Tibial artery (tissue), 4 donors: ENCODE measurements at regions not wholly inside any gene's neighbourhood (a gene's known extent, or its start where the extent isn't known, plus 50 kb on each side); places are given as distances from the start of the nearest gene placed in this dataset.
"Not testable (repeated sequence)": the region's sequence is repeated elsewhere in the genome, so short reads cannot be mapped to it uniquely, and the experiment has no call there.

Experiments used
- DNase-seq, 2 donors: peaks; one replicate each; pipeline ENCODE4 v3.0.0-alpha.2; 2019
- H3K27ac ChIP-seq, 2 donors: fragments of 200-600 bp; sonication (generic) in 1 of 2; 1 replicate in 1 of 2; 2 replicates in 1 of 2; pipeline ENCODE4 v1.5.1; 2018 to 2019; ENCODE audit warnings: mild to moderate bottlenecking in 1 of 2
- H3K27me3 ChIP-seq, 2 donors: fragments of 200-600 bp; sonication (generic) in 1 of 2; one replicate each; pipeline versions ENCODE4 v1.5.1 to v1.6.0; 2016 to 2019
- H3K36me3 ChIP-seq, 3 donors: fragments of 200-600 bp; sonication (generic) in 2 of 3; one replicate each; pipeline ENCODE4 v1.5.1; 2016 to 2019; ENCODE audit warnings: mild to moderate bottlenecking in 2 of 3
- H3K4me1 ChIP-seq, 4 donors: fragments of 200-600 bp; sonication (generic) in 2 of 4; 1 replicate in 3 of 4; 2 replicates in 1 of 4; pipeline ENCODE4 v1.5.1; 2016 to 2019
- H3K4me3 ChIP-seq, 2 donors: fragments of 200-600 bp; sonication (generic) in 1 of 2; 1 replicate in 1 of 2; 2 replicates in 1 of 2; pipeline ENCODE4 v1.5.1; 2018 to 2019; ENCODE audit warnings: mild to moderate bottlenecking in 2 of 2
- H3K9me3 ChIP-seq, 3 donors: fragments of 200-600 bp; sonication (generic) in 1 of 3; one replicate each; pipeline ENCODE4 v1.5.1; 2016 to 2019
- intact Hi-C: fragments of 100-400 bp; cut with DNase I; formaldehyde crosslinking; loops from one replicate; pipeline ENCODE4 v1.15.0; 2023; ENCODE audit warnings: low total_unique reads
- TF ChIP-seq, protein P1 (sequence below), 2 experiments: fragments of 200-600 bp in 1 of 2; fragments of 450-650 bp in 1 of 2; IDR thresholded peaks; one replicate each; pipeline ENCODE4 v1.5.1; 2017 to 2019; ENCODE audit warnings: antibody characterized with exemption in 2 of 2, mild to moderate bottlenecking in 1 of 2, moderate library complexity in 1 of 2

DNA sequence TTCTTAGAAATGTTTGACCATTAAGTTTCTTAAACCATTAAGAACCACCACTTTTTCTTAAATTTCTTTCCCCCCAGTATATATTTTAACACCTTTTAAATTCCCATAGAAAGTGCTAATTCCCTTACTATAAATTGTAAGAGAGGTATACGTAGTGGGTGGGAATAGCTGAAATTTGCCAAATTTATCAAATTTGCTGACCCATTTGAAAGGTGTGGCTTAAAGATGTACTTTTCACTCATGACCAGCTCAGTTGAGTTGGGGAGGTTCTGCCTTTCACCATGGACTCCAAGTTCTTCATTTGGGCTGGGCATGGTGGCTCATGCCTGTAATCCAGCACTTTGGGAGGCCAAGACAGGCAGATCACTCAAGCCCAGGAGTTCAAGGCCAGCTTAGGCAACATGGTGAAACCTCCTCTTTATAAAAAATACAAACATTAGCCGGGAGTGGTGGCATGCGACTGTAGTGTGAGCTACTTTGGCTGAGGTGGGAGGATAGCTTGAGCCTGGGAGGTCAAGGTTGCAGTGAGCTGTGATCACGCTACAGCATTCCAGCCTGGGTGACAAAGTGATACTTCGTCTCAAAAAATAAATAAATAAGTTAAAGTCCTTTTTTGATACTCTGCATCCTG lies 133.2 kb downstream of the MRPL57 start:
- Histone ChIP-seq H3K4me3 (no peak overlapping the region), H3K27ac (no peak overlapping the region), H3K4me1 (no peaks in the 10 kb centered on the region), H3K9me3 (no peaks in the 10 kb centered on the region), H3K27me3 (no peaks in the 10 kb centered on the region), H3K36me3 (no peaks in the 10 kb centered on the region)
- DNase-seq, result no peak
- intact Hi-C loops, result no loop called here
- TF ChIP-seq, protein P1, sequence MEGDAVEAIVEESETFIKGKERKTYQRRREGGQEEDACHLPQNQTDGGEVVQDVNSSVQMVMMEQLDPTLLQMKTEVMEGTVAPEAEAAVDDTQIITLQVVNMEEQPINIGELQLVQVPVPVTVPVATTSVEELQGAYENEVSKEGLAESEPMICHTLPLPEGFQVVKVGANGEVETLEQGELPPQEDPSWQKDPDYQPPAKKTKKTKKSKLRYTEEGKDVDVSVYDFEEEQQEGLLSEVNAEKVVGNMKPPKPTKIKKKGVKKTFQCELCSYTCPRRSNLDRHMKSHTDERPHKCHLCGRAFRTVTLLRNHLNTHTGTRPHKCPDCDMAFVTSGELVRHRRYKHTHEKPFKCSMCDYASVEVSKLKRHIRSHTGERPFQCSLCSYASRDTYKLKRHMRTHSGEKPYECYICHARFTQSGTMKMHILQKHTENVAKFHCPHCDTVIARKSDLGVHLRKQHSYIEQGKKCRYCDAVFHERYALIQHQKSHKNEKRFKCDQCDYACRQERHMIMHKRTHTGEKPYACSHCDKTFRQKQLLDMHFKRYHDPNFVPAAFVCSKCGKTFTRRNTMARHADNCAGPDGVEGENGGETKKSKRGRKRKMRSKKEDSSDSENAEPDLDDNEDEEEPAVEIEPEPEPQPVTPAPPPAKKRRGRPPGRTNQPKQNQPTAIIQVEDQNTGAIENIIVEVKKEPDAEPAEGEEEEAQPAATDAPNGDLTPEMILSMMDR (IDR thresholded peaks at IDR 0.05), result no peak

DNA sequence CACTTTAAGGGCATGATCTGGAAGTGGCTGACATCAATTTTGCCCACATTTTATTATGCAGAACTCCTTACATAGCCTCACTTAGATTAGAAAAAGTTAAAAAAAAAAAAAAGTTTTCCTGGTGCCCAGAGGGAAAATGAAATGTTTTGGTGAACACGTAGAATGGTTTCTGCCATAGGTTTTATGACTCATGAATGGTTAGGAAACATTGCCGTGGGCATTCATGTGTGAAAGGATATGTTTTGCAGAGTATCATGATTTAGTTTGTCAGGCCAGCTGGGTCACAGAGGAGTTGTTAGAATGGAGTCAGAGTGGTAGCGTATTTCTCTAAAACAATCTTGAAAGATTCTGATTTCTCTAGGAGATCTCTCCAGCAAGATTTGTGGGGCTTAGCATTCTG lies 133.8 kb downstream of the MRPL57 start:
- DNase-seq, result no peak
- TF ChIP-seq, protein P1 (IDR thresholded peaks at IDR 0.05), result no peak

DNA sequence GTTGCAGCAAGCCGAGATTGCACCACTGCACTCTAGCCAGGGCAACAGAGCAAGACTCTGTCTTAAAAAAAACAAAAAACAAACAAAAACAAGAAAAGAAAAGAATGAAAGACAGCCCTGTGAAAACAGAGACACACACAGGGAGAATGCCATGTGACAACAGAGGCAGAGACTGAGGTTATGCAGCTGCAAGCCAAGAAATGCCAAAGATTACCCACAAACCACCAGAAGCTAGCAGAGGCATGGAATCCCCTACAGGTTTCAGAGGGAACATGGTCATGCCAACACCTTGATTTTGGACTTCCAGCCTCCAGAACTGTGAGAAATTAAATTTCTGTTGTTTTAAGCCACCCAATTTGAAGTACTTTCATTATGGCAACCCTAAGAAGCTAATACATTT lies 138.5 kb downstream of the MRPL57 start:
- H3K4me1 ChIP-seq, H3K27me3 ChIP-seq, H3K9me3 ChIP-seq, H3K36me3 ChIP-seq, intact Hi-C loops, H3K4me3 ChIP-seq, H3K27ac ChIP-seq, DNase-seq: not testable (repeated sequence)

More for the DNA sequence above, 133.8 kb downstream of the MRPL57 start:
- intact Hi-C loops, result no loop called here
- Histone ChIP-seq H3K27ac (no peak overlapping the region), H3K27me3 (no peaks in the 10 kb centered on the region), H3K4me3 (no peak overlapping the region), H3K9me3 (no peaks in the 10 kb centered on the region), H3K4me1 (no peaks in the 10 kb centered on the region), H3K36me3 (no peaks in the 10 kb centered on the region)

DNA sequence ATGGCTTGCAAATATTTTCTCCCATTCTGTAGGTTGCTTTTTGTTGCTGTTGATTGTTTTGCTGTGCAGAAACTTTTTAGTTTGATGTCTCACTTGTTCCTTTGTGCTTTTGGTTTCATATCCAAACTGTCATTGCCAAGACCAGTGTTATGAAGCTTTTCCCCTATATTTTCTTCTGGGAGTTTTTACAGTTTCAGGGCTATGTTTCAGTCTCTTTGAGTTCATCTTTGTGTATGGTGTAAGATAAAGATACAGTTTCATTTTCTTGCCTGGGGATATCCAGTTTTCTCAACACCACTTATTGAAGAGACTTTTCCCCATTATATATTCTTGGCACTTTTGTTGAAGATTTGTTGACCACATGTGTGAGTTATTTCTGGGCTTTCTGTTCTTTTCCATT lies 139.9 kb downstream of the MRPL57 start:
- H3K27ac ChIP-seq, result no peak overlapping the region
- no peak overlapping the region for H3K4me3 ChIP-seq
- H3K9me3 ChIP-seq, result peaks cover 0 to 8% (median 0%) of the 10 kb centered on the region in 3 donors
- no peaks in the 10 kb centered on the region for H3K4me1 ChIP-seq
- TF ChIP-seq, protein P1 (IDR thresholded peaks at IDR 0.05), result no peak
- H3K27me3 ChIP-seq, result no peaks in the 10 kb centered on the region
- peaks cover 0 to 3% (median 3%) of the 10 kb centered on the region in 3 donors for H3K36me3 ChIP-seq
- intact Hi-C loops, result no loop called here
- no peak for DNase-seq

DNA sequence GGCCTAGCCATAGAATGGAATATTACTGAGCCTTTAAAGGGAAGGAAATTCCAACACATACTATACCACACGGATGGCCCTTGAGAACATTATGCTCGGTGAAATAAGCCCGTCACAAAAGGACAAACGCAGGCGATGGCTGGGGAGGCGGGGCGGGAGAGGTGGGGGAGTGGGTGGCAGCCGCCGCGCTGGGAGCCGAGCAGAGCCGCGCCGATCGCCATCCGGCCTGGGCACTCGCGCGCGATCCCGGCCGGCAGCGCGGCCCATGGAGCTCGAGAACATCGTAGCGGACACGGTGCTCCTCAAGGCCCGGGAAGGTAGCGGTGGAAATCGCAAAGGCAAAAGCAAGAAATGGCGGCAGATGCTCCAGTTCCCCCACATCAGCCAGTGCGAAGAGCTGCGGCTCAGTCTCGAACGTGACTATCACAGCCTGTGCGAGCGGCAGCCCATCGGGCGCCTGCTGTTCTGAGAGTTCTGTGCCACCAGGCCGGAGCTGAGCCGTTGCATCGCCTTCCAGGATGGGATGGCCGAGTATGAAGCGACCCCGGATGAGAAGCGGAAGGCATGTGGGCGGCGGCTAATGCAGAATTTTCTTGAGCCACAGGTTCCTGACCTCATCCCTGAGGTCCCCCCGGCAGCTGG lies 140.1 kb downstream of the ZDHHC20 start:
- H3K27me3 ChIP-seq, result no peaks in the 10 kb centered on the region
- H3K4me3 ChIP-seq, result peak overlapping the region; percentile 17 to 20
- DNase-seq, result no peak
- no peak overlapping the region for H3K27ac ChIP-seq
- no peaks in the 10 kb centered on the region for H3K4me1 ChIP-seq
- peaks cover 0 to 3% (median 3%) of the 10 kb centered on the region in 3 donors for H3K36me3 ChIP-seq
- peaks cover 0 to 8% (median 0%) of the 10 kb centered on the region in 3 donors for H3K9me3 ChIP-seq
- intact Hi-C loops, result no loop called here
- TF ChIP-seq, protein P1 (IDR thresholded peaks at IDR 0.05), result no peak

DNA sequence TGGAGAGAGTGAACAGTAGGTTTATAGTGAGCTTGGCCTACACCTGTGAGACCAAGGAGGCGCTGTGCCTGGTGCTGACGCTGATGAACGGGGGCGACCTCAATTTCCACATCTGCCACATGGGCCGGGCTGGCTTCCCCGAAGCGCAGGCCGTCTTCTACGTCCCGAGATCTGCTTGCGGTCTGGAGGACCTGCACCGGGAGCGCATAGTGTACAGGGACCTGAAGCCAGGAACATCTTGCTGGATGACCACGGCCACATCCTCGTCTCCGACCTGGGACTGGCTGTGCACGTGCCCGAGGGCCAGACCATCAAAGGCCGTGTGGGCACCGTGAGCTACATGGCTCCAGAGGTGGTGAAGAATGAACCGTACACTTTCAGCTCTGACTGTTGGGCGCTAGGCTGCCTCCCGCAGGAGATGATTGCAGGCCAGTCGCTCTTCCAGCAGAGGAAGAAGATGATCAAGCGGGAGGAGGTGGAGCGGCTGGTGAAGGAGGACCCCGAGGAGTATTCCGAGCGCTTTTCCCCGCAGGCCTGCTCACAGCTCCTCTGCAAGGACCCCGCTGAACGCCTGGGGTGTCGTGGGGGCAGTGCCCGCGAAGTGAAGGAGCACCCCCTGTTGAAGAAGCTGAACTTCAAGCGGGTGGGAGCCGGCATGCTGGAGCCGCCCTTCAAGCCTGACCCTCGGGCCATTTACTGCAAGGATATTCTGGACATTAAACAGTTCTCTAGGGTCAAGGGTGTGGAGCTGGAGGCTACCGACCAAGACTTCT lies 139.0 kb downstream of the ZDHHC20 start:
- intact Hi-C loops, result no loop called here
- DNase-seq, result no peak
- H3K36me3 ChIP-seq, result peaks cover 0 to 3% (median 3%) of the 10 kb centered on the region in 3 donors
- H3K4me3 ChIP-seq, result no peak overlapping the region
- TF ChIP-seq, protein P1 (IDR thresholded peaks at IDR 0.05), result no peak
- no peak overlapping the region for H3K27ac ChIP-seq
- no peaks in the 10 kb centered on the region for H3K4me1 ChIP-seq
- H3K9me3 ChIP-seq, result peaks cover 0 to 8% (median 0%) of the 10 kb centered on the region in 3 donors
- H3K27me3 ChIP-seq, result no peaks in the 10 kb centered on the region
